GM19328 (cell line): ENCODE measurements at regions not wholly inside any gene's neighbourhood (a gene's known extent, or its start where the extent isn't known, plus 50 kb on each side); places are given as distances from the start of the nearest gene placed in this dataset.

ENCODE experiments used
- ATAC-seq: cut with Tn5 transposase; IDR thresholded peaks from one replicate; pipeline ENCODE4 v1.9.1; 2021; ENCODE audit warnings: mild to moderate bottlenecking, moderate library complexity; ENCODE audit not compliant: unreplicated experiment

- ATAC-seq, result no peak
These were observed 90.5 kb downstream of the VSTM2A start for GRCh38 chr7:54632696-54633095.

GRCh38 chr7:54629771-54630170 lies 87.6 kb downstream of the VSTM2A start:
- no peak for ATAC-seq

GRCh38 chr7:54622696-54623309 lies 80.6 kb downstream of the VSTM2A start:
- ATAC-seq, result no peak
